HG03045 (cell line): ENCODE measurements at regions not wholly inside any gene's neighbourhood (a gene's known extent, or its start where the extent isn't known, plus 50 kb on each side); places are given as distances from the start of the nearest gene placed in this dataset.
"Not testable (repeated sequence)": the region's sequence is repeated elsewhere in the genome, so short reads cannot be mapped to it uniquely, and the experiment has no call there.

Source experiments
- ATAC-seq: cut with Tn5 transposase; IDR thresholded peaks from one replicate; pipeline ENCODE4 v1.9.1; 2021; ENCODE audit warnings: mild to moderate bottlenecking, moderate library complexity; ENCODE audit not compliant: unreplicated experiment

GRCh38 chr2:52260904-52261303, 1229.0 kb upstream of the NRXN1 start:
- no peak for ATAC-seq

- ATAC-seq: not testable (repeated sequence)
These were observed 1227.0 kb upstream of the NRXN1 start for GRCh38 chr2:52258967-52259366.

DNA sequence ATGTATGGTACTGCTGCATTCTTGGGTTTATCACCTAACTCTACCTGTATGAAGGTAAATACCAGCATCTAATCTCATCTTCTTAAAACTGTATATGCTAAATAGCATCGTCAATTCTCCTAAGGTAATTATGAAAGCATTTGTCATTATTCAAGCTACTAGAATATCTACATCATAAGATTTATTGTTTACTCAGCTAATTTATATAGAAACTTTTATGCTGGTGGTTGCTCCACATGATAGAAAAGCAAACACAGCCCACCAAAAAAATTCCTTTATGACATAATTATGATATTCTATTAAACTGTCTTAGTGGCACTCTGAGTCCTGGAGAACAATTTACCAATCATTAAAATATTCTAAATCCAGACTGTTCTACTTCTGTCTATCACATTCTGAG, 1226.1 kb upstream of the NRXN1 start:
- no peak for ATAC-seq

DNA sequence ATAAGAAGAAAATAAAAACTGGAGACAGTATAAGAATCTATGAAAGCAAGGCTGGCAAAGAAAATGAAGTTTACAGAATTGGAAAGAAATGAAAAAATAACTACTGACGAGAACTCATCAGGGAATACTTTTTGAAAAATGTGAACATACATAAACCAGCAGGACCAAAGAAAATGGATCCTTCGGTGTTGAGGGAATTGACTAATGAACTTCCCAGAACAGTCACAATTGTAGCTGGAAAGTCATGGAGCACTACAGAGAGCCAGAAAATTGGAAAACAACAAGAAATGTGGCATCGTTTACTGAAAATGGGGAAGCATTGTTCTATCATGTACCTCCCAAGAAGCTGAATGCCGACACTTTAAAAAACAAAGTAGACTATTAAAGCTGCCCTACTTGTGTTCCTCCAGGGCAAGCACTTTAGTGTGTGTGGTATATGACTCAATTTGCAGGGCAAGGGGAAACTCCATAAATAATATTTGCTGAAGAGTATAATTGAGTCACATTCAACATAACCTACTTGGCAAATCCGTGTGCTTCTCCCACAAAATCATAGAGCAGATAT, 1221.6 kb upstream of the NRXN1 start:
- no peak for ATAC-seq

DNA sequence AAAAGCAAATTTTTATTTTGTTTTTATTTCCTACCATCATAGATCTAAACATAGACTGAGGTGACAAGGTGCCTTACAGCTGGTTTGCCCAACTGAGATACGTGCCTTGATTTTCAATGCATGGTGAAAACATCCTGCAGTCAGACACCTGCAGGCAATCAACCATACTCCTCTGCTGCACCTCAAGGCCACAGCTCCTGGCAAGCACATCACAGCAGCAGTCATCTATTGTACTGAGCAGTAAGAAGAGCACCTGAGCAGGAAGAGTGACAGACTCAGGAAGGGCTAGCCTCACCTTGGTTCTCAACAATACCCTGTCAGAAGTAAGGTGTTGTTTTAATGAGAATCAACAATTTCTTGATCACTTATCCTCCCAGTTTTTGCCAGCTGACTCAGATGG, 1206.8 kb upstream of the NRXN1 start:
- no peak for ATAC-seq

GRCh38 chr2:52222128-52222527, 1190.2 kb upstream of the NRXN1 start:
- no peak for ATAC-seq

DNA sequence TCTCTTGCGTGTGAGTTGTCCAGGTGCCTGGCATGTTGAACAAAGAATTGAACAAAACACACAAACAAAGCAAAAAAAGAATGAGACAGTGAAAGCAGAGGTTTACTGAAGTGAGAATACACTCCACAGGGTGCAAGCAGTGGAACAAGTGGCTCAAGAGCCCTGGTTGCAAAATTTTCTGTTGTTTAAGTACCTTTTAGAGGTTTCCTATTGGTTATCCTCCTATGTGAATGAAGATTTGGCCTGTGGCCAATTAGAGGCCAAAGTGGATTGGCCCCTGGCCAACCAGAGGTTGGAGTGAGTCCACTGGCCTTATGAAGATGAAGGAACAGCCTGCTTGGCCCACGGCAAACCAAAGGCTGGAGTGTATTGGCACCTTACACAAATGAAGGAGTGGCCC, 1188.5 kb upstream of the NRXN1 start:
- ATAC-seq: no peak

DNA sequence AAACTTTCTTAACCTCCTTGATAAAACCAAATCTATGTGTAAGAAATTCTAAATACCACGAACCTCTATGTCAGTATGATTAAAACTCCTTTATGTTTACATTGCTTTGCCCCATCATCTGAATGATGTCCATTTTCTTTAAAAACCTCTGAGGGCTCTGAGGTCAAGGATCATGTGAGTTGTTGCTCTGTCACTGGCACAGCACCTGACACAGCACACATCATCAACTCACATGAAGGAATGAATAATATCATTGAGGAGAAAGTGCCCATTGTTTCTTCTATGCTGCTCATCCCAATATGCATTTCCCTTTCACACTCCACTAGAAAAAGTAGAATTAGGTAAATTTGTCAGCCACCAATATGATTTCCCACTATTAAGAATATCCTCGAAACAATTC, 1178.7 kb upstream of the NRXN1 start:
- no peak for ATAC-seq

DNA sequence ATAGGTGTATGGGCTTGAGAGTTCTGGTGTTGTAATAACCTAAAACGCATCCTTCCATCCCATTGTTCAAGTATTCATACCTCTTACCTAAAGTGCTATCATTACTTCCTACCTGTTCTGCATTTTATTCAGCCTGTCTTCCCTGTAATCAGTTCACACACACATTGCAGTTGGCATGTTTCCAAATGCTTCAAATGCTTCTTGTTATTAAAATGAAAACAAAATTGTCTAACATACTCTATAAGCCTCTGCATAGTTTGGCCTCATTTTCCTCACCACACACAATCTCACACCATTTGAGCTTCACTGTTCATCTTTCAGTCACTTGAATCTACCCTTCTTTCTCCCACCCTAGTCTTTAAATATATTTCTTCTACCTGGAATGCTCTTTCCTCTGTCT, 1178.2 kb upstream of the NRXN1 start:
- ATAC-seq: no peak

GRCh38 chr2:52194342-52194741, 1162.4 kb upstream of the NRXN1 start:
- no peak for ATAC-seq

DNA sequence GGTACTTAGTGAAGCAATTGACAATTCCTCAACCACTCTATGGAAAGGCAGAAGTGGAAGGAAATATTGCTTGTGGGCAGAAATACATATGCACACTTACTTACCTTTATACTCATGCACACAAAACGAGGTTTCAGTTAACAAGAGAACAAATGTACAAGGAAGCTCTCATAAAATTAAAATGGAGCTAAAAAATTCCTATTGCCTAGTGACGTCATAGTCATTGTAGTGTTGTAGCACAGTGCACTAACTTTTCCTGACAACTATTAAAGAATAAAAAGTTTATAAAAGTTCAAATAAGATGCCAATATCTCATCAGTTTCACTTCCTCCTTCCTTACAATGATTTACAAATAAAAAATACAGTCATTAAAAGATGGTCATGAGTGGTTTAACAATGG, 1161.9 kb upstream of the NRXN1 start:
- ATAC-seq: no peak

DNA sequence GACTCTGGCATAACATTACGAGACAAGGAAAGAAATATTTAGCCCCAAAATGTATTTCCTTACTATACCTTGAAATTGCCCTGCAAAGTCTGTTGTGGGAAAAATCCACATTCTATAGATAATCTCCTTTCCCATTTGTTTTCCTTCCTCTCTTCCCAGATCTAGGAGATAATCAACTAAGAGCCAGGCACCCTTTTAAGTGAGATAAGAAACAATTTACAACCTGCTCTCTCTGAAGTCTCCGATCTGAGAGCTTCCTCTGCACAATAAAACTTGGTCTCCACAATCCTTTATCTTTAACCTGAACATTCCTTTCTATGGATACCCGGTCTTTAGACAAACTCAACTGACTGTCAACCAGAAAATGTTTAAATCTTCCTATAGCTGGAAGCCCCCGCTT, 1160.7 kb upstream of the NRXN1 start:
- ATAC-seq: no peak

DNA sequence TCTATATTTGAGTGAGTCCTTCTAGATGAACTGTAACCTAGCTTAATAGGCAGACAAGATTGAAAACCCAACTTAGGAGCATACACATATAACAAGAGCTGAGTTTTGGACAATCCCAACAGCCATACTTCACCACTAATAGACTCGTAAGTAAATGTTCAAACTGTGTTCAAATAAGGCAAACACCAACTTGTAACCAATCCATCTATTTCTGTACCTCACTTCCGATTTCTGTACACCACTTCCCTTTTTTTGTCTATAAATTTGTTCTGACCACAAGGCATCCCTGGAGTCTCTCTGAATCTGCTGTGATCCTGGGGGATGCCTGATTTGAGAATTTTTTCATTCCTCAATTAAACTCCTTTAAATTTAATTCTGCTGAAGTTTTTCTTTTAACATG, 1149.1 kb upstream of the NRXN1 start:
- no peak for ATAC-seq

GRCh38 chr2:52178845-52179244, 1146.9 kb upstream of the NRXN1 start:
- ATAC-seq: no peak

GRCh38 chr2:52145005-52145404, 1113.1 kb upstream of the NRXN1 start:
- no peak for ATAC-seq

GRCh38 chr2:52144590-52144989, 1112.7 kb upstream of the NRXN1 start:
- no peak for ATAC-seq

- ATAC-seq: no peak
These were observed 1109.1 kb upstream of the NRXN1 start for GRCh38 chr2:52141076-52141475.

GRCh38 chr2:52139241-52139640, 1107.3 kb upstream of the NRXN1 start:
- ATAC-seq: no peak

- no peak for ATAC-seq
These were observed 1103.3 kb upstream of the NRXN1 start for GRCh38 chr2:52135235-52135634.

GRCh38 chr2:52128081-52128480, 1096.1 kb upstream of the NRXN1 start:
- ATAC-seq: no peak

DNA sequence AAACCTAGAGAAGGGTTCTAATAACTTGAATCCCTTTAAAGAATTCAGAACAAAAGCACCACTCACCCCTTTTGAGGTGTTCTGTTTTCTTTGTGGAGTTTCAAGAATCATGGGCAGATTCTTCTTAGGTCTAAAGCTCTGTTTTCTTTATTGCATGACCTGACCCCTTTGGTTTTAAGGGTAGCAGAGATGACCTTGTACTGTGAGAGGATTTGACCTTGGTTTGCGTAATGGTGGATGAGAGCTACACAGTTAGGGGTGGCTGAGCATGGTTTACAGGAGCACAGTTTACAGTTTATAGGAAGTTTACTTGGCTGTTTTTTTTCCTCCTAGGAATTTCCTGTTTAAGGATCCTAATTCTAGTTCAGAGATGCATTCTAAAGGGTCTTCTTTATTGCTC, 1095.6 kb upstream of the NRXN1 start:
- ATAC-seq: no peak

DNA sequence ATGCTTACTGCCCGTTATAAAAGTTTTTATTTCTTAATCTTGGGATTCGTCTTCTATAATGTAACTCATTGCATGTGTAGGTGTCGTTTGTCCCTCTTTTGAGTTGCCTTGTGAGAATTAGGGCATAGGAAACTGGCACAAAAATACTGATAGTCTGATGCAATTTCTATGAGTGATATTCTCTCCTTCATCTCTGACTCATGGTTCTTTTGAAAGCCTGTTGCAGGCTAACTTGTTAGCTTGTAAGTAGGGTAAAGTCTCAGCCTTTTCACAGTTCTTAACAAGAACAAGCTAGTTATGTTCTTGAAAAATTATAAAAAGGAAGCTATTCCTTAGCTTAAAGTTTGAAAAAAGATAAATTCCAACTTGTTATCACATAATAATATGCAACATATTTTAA, 1085.4 kb upstream of the NRXN1 start:
- no peak for ATAC-seq

DNA sequence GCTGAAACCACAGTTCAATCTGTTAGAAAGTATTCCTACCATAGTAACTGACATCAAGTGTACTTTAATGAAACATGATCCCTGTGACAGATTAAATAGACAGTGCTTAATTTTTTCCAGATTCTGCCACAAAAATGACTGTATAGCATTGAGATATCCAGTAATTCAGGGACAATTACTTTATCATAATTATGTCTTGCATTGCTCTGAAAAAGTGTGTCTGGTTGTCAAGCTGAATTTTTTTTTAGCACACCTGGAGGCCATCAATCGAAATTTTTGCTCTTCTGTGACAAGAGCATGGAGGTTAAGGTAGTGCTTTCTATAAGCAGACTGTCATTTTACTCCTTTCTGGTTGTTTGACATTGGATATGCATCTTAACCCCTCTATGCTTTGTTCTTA, 1083.8 kb upstream of the NRXN1 start:
- ATAC-seq: no peak

DNA sequence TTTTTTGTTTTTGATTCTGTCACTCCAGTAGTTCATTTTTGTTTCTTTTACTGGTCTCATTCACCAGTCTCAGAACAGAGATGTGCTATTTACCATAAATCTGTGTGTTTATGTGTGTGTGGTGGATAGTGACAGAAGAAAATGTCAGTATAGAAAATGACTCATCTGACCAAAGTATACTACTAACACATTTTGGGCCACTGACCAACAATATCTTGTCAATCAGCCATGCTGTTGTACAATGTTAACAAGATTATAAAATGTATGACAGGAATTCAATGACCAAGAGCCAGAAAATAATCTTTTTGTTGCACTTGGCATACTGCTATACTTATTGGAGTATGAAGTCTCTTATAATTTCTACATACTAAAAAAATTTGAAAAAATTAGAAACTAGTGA, 1081.4 kb upstream of the NRXN1 start:
- no peak for ATAC-seq
